GM23338 (cell line): ENCODE measurements at regions not wholly inside any gene's neighbourhood (a gene's known extent, or its start where the extent isn't known, plus 50 kb on each side); places are given as distances from the start of the nearest gene placed in this dataset.
"Not testable (repeated sequence)": the region's sequence is repeated elsewhere in the genome, so short reads cannot be mapped to it uniquely, and the experiment has no call there.

Experiments
- ATAC-seq: fragments of 200-7000 bp; cut with Tn5 transposase; 3 replicates; pipeline ENCODE4 v1.9.1; 2020
- DNase-seq: peaks from one replicate; pipeline ENCODE4 v3.0.0-alpha.2; 2015; ENCODE audit warnings: low spot score
- H2AFZ ChIP-seq: fragments of 200-600 bp; sonication (generic); 2 replicates; pipeline ENCODE4 v1.8.0; 2016; ENCODE audit warnings: antibody characterized with exemption, mild to moderate bottlenecking, moderate library complexity
- H3F3A ChIP-seq: fragments of 200-600 bp; sonication (generic); replicated peaks from 2 replicates; pipeline ENCODE4 v1.8.0; 2017; ENCODE audit warnings: antibody characterized with exemption, mixed run types, low read depth
- H3K27ac ChIP-seq: fragments of 200-600 bp; sonication (generic); 2 replicates; pipeline ENCODE4 v1.6.1; 2016; ENCODE audit warnings: low read depth
- H3K27me3 ChIP-seq: fragments of 200-600 bp; sonication (generic); 2 replicates; pipeline ENCODE4 v1.8.0; 2016; ENCODE audit warnings: mild to moderate bottlenecking, mixed run types, moderate library complexity; ENCODE audit not compliant: insufficient read depth
- H3K36me3 ChIP-seq: fragments of 200-600 bp; sonication (generic); 2 replicates; pipeline ENCODE4 v1.8.0; 2016; ENCODE audit warnings: mild to moderate bottlenecking; ENCODE audit not compliant: insufficient read depth
- H3K4me1 ChIP-seq: fragments of 200-600 bp; sonication (generic); 2 replicates; pipeline ENCODE4 v1.8.0; 2016; ENCODE audit warnings: mild to moderate bottlenecking, moderate library complexity; ENCODE audit not compliant: insufficient read depth
- H3K4me2 ChIP-seq: fragments of 200-600 bp; sonication (generic); 2 replicates; pipeline ENCODE4 v1.7.1; 2017; ENCODE audit warnings: mixed run types
- H3K4me3 ChIP-seq: fragments of 200-600 bp; sonication (generic); 2 replicates; pipeline ENCODE4 v1.6.1; 2016; ENCODE audit warnings: mixed run types
- H3K79me2 ChIP-seq: fragments of 200-600 bp; sonication (generic); replicated peaks from 2 replicates; pipeline ENCODE4 v1.8.0; 2017; ENCODE audit warnings: mild to moderate bottlenecking; ENCODE audit not compliant: insufficient read depth
- H3K9me2 ChIP-seq: fragments of 200-600 bp; sonication (generic); 2 replicates; pipeline ENCODE4 v1.8.0; 2017; ENCODE audit not compliant: insufficient read depth
- H4K20me1 ChIP-seq: fragments of 200-600 bp; sonication (generic); replicated peaks from 2 replicates; pipeline ENCODE4 v1.8.0; 2017; ENCODE audit warnings: mild to moderate bottlenecking; ENCODE audit not compliant: insufficient read depth
- H3K27ac Mint-ChIP-seq: 2 replicates; pipeline ENCODE4 v1.8.0; 2020; ENCODE audit warnings: inconsistent platforms, mild to moderate bottlenecking, moderate library complexity, mixed read lengths
- H3K27me3 Mint-ChIP-seq: 3 replicates; pipeline ENCODE4 v1.8.0; 2022; ENCODE audit warnings: low read depth, mild to moderate bottlenecking, moderate library complexity, mixed read lengths, inconsistent platforms; ENCODE audit not compliant: insufficient read depth, poor library complexity
- H3K36me3 Mint-ChIP-seq: 3 replicates; pipeline ENCODE4 v1.8.0; 2021; ENCODE audit warnings: low read depth, mild to moderate bottlenecking, inconsistent platforms, moderate library complexity, mixed read lengths
- H3K4me1 Mint-ChIP-seq: 3 replicates; pipeline ENCODE4 v1.8.0; 2020; ENCODE audit warnings: mild to moderate bottlenecking, inconsistent platforms, mixed read lengths
- H3K4me3 Mint-ChIP-seq: 3 replicates; pipeline ENCODE4 v1.8.0; 2021; ENCODE audit warnings: moderate library complexity, mild to moderate bottlenecking, inconsistent platforms, mixed read lengths
- H3K9me3 Mint-ChIP-seq: 3 replicates; pipeline ENCODE4 v1.8.0; 2020; ENCODE audit warnings: moderate library complexity, mild to moderate bottlenecking, inconsistent platforms, mixed read lengths
- CREB1 ChIP-seq: fragments of 250-450 bp; sonication (Bioruptor Pico); IDR thresholded peaks from 2 replicates; pipeline ENCODE4 v1.5.0; 2020; ENCODE audit warnings: low read depth, mild to moderate bottlenecking, moderate library complexity
- ETS1 ChIP-seq: IDR thresholded peaks from 2 replicates; pipeline ENCODE4 v1.6.1; 2016; ENCODE audit warnings: antibody characterized with exemption
- EZH2phosphoT487 ChIP-seq: fragments of 200-600 bp; sonication (generic); IDR thresholded peaks from one replicate; pipeline ENCODE4 v1.8.1; 2018; ENCODE audit warnings: antibody characterized with exemption; ENCODE audit not compliant: unreplicated experiment
- NANOG ChIP-seq: IDR thresholded peaks from 2 replicates; pipeline ENCODE4 v1.6.1; 2016; ENCODE audit warnings: antibody characterized with exemption, borderline replicate concordance
- ZNF114 ChIP-seq: fragments of 250-450 bp; sonication (Bioruptor Pico); IDR thresholded peaks from 2 replicates; pipeline ENCODE4 v1.5.0; 2020; ENCODE audit warnings: mild to moderate bottlenecking, moderate library complexity
- TF ChIP-seq, protein P1 (sequence below): IDR thresholded peaks from one replicate; pipeline ENCODE4 v1.6.1; 2018; ENCODE audit warnings: antibody characterized with exemption; ENCODE audit not compliant: unreplicated experiment

GRCh38 chr7:86089455-86089854 is 554.3 kb upstream of the GRM3 start (continued):
- TF ChIP-seq ETS1 (no peak), NANOG (no peak), ZNF114 (CRISPR knock-in tag) (no peak), EZH2phosphoT487 (no peak)

DNA sequence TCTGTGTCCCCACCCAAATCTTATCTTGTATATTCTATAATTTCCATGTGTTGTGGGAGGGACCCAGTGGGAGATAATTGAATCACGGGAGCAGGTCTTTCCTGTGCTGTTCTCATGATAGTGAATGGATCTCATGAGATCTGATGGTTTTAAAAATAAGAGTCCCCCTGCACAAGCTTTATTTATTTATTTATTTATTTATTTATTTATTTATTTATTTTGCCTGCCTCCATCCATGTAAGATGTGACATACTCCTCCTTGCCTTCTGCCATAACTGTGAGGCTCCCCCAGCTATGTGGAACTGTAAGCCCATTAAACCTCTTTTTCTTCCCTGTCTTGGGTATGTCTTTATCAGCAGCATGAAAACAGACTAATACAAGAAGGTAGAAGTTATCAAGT is 579.1 kb upstream of the GRM3 start:
- H3F3A ChIP-seq, H3K4me1 ChIP-seq, H3K79me2 ChIP-seq, H3K9me2 ChIP-seq, H3K27me3 ChIP-seq, H3K4me3 ChIP-seq, H3K4me3 Mint-ChIP-seq, H3K4me2 ChIP-seq, H3K27ac Mint-ChIP-seq, DNase-seq, H3K36me3 Mint-ChIP-seq, H4K20me1 ChIP-seq, H3K27me3 Mint-ChIP-seq, H2AFZ ChIP-seq, H3K36me3 ChIP-seq, H3K27ac ChIP-seq, H3K9me3 Mint-ChIP-seq, H3K4me1 Mint-ChIP-seq, ATAC-seq: not testable (repeated sequence)

- H3K36me3 ChIP-seq: no peaks in the 10 kb centered on the region
- no peaks in the 10 kb centered on the region for H3K4me1 Mint-ChIP-seq
- no peak for ATAC-seq
- no peaks in the 10 kb centered on the region for H3K9me3 Mint-ChIP-seq
- H3F3A ChIP-seq: no peaks in the 10 kb centered on the region
- TF ChIP-seq CREB1 (CRISPR knock-in tag): no peak
- TF ChIP-seq, protein P1, sequence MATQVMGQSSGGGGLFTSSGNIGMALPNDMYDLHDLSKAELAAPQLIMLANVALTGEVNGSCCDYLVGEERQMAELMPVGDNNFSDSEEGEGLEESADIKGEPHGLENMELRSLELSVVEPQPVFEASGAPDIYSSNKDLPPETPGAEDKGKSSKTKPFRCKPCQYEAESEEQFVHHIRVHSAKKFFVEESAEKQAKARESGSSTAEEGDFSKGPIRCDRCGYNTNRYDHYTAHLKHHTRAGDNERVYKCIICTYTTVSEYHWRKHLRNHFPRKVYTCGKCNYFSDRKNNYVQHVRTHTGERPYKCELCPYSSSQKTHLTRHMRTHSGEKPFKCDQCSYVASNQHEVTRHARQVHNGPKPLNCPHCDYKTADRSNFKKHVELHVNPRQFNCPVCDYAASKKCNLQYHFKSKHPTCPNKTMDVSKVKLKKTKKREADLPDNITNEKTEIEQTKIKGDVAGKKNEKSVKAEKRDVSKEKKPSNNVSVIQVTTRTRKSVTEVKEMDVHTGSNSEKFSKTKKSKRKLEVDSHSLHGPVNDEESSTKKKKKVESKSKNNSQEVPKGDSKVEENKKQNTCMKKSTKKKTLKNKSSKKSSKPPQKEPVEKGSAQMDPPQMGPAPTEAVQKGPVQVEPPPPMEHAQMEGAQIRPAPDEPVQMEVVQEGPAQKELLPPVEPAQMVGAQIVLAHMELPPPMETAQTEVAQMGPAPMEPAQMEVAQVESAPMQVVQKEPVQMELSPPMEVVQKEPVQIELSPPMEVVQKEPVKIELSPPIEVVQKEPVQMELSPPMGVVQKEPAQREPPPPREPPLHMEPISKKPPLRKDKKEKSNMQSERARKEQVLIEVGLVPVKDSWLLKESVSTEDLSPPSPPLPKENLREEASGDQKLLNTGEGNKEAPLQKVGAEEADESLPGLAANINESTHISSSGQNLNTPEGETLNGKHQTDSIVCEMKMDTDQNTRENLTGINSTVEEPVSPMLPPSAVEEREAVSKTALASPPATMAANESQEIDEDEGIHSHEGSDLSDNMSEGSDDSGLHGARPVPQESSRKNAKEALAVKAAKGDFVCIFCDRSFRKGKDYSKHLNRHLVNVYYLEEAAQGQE: no peak
- DNase-seq: no peak
- H4K20me1 ChIP-seq: no peaks in the 10 kb centered on the region
- no peak overlapping the region for H3K27ac ChIP-seq
- no peaks in the 10 kb centered on the region for H3K27me3 Mint-ChIP-seq
- H3K79me2 ChIP-seq: no peaks in the 10 kb centered on the region
- peak overlapping the region; percentile 52; the same call in 1 of the 2 replicates for H2AFZ ChIP-seq
- no peak overlapping the region for H3K4me3 Mint-ChIP-seq
- H3K4me2 ChIP-seq: no peak overlapping the region
- no peaks in the 10 kb centered on the region for H3K9me2 ChIP-seq
- no peak overlapping the region for H3K4me3 ChIP-seq
- H3K27ac Mint-ChIP-seq: no peak overlapping the region
- H3K4me1 ChIP-seq: no peaks in the 10 kb centered on the region
- H3K27me3 ChIP-seq: no peaks in the 10 kb centered on the region
- no peaks in the 10 kb centered on the region for H3K36me3 Mint-ChIP-seq
Measured at GRCh38 chr7:86058649-86059048, 585.1 kb upstream of the GRM3 start.
